ENCODE measurements at regions not wholly inside any gene's neighbourhood (a gene's known extent, or its start where the extent isn't known, plus 50 kb on each side); places are given as distances from the start of the nearest gene placed in this dataset.

GRCh38 chr1:102071451-102071850, 74.7 kb upstream of the OLFM3 start:
- TF ChIP-seq CTCF (IDR thresholded peaks at IDR 0.05; ENCODE audit: borderline replicate concordance, control extremely low read depth, extremely low read depth, insufficient read depth, missing control alignments): no peak
- no peak for DNase-seq (ENCODE audit: low spot score)
- in situ Hi-C loops (cut with MboI; ENCODE audit: low sequenced_read_pairs, unreplicated experiment): no loop called here

GRCh38 chr1:102050556-102050955, 53.8 kb upstream of the OLFM3 start:
- in situ Hi-C loops (cut with MboI; ENCODE audit: low sequenced_read_pairs, unreplicated experiment): no loop called here
- DNase-seq (ENCODE audit: low spot score): no peak
- no peak for TF ChIP-seq CTCF (IDR thresholded peaks at IDR 0.05; ENCODE audit: borderline replicate concordance, control extremely low read depth, extremely low read depth, insufficient read depth, missing control alignments)

DNA sequence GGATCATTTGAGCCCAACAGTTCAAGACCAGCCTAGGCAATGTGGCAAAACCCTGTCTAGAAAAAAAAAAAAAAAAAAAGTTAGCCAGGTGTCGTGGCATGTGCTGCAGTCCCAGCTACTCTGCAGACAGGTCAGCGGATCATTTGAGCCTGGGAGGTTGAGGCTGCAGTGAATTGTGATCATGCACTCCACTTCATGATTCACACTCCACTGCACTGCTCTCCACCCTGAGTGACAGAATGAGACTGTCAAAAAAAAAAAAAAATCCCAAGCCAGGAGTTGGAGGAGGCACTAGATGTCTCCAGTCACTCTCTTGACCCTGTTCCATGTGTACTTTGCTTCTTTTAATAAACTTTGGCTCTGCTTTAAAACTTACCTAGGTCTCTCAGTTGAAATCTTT, 51.0 kb upstream of the OLFM3 start:
- in situ Hi-C loops (cut with MboI; ENCODE audit: low sequenced_read_pairs, unreplicated experiment): no loop called here
- no peak for TF ChIP-seq CTCF (IDR thresholded peaks at IDR 0.05; ENCODE audit: borderline replicate concordance, control extremely low read depth, extremely low read depth, insufficient read depth, missing control alignments)
- DNase-seq (ENCODE audit: low spot score): no peak
